ENCODE measurements at regions not wholly inside any gene's neighbourhood (a gene's known extent, or its start where the extent isn't known, plus 50 kb on each side); places are given as distances from the start of the nearest gene placed in this dataset.

- no peak for DNase-seq (ENCODE audit: low read depth)
Measured at GRCh38 chr14:58947814-58948445, 240.5 kb upstream of the DAAM1 start.

- no peak for DNase-seq (ENCODE audit: low read depth)
Measured at GRCh38 chr14:58950555-58950954, 237.9 kb upstream of the DAAM1 start.

- no peak for DNase-seq (ENCODE audit: low read depth)
Measured at GRCh38 chr14:58951143-58951542, 237.3 kb upstream of the DAAM1 start.

- no peak for DNase-seq (ENCODE audit: low read depth)
Measured at GRCh38 chr14:58954052-58954451, 234.4 kb upstream of the DAAM1 start.

GRCh38 chr14:58954901-58955861 lies 233.3 kb upstream of the DAAM1 start:
- no peak for DNase-seq (ENCODE audit: low read depth)

- no peak for DNase-seq (ENCODE audit: low read depth)
Measured at GRCh38 chr14:58961045-58961731, 227.3 kb upstream of the DAAM1 start.

GRCh38 chr14:58963873-58964597 lies 224.4 kb upstream of the DAAM1 start:
- no peak for DNase-seq (ENCODE audit: low read depth)

- DNase-seq (ENCODE audit: low read depth): no peak
Measured at GRCh38 chr14:58964598-58964928, 223.9 kb upstream of the DAAM1 start.

GRCh38 chr14:58965601-58966000 lies 222.9 kb upstream of the DAAM1 start:
- no peak for DNase-seq (ENCODE audit: low read depth)

GRCh38 chr14:58966997-58967396 lies 221.5 kb upstream of the DAAM1 start:
- DNase-seq (ENCODE audit: low read depth): no peak

- no peak for DNase-seq (ENCODE audit: low read depth)
Measured at GRCh38 chr14:58969951-58970751, 218.3 kb upstream of the DAAM1 start.

GRCh38 chr14:58972233-58973017 lies 216.0 kb upstream of the DAAM1 start:
- no peak for DNase-seq (ENCODE audit: low read depth)

- no peak for DNase-seq (ENCODE audit: low read depth)
Measured at GRCh38 chr14:58977366-58977765, 211.1 kb upstream of the DAAM1 start.

- DNase-seq (ENCODE audit: low read depth): no peak
Measured at GRCh38 chr14:58978343-58978742, 210.1 kb upstream of the DAAM1 start.

GRCh38 chr14:58979325-58979724 lies 209.1 kb upstream of the DAAM1 start:
- DNase-seq (ENCODE audit: low read depth): no peak

- no peak for DNase-seq (ENCODE audit: low read depth)
Measured at GRCh38 chr14:58981840-58982239, 206.6 kb upstream of the DAAM1 start.

- no peak for DNase-seq (ENCODE audit: low read depth)
Measured at GRCh38 chr14:58985786-58986185, 202.7 kb upstream of the DAAM1 start.

GRCh38 chr14:58987591-58987990 lies 200.9 kb upstream of the DAAM1 start:
- DNase-seq (ENCODE audit: low read depth): no peak

- DNase-seq (ENCODE audit: low read depth): no peak
Measured at GRCh38 chr14:58992935-58993334, 195.5 kb upstream of the DAAM1 start.

- no peak for DNase-seq (ENCODE audit: low read depth)
Measured at GRCh38 chr14:58994130-58994529, 194.3 kb upstream of the DAAM1 start.

GRCh38 chr14:59004012-59004411 lies 184.5 kb upstream of the DAAM1 start:
- no peak for DNase-seq (ENCODE audit: low read depth)
